ENCODE measurements at regions not wholly inside any gene's neighbourhood (a gene's known extent, or its start where the extent isn't known, plus 50 kb on each side); places are given as distances from the start of the nearest gene placed in this dataset.

DNA sequence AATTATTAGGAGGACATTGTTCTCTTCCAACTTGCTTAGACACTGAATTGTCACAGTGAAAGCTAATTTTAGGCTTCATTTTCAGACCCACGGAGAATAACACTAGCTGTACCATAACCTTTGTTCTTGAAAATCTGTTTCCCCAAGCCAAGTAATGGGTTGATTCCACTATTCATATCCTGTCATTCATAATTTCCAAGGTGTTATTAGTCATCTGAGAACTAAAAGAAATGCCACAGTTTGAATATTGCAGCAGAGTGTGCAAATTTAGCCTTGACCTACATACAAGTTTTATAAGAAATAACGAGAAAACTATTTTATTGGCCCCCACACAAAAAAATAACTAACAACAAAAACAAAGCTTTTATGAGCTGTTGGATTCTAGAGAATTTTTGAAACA is 148.5 kb upstream of the TYRP1 start:
- TF ChIP-seq CTCF (conservative IDR thresholded peaks at IDR 0.05) (no peak), EZH2 (IDR thresholded peaks at IDR 0.05; ENCODE audit: low read depth) (no peak)

Data from PC-9 (cell line).